ENCODE measurements at regions not wholly inside any gene's neighbourhood (a gene's known extent, or its start where the extent isn't known, plus 50 kb on each side); places are given as distances from the start of the nearest gene placed in this dataset.

GRCh38 chr2:60058781-60059180 lies 494.7 kb downstream of the BCL11A start:
- no peaks in the 10 kb centered on the region for H3K9me3 ChIP-seq
- 15% methylated on average over 6 of the region's 6 CpGs for WGBS (ENCODE audit: missing lambda C conversion rate)
- H3K27ac ChIP-seq, result no peak overlapping the region
- TF ChIP-seq, protein P1, sequence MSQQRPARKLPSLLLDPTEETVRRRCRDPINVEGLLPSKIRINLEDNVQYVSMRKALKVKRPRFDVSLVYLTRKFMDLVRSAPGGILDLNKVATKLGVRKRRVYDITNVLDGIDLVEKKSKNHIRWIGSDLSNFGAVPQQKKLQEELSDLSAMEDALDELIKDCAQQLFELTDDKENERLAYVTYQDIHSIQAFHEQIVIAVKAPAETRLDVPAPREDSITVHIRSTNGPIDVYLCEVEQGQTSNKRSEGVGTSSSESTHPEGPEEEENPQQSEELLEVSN (IDR thresholded peaks at IDR 0.05; ENCODE audit: borderline replicate concordance, low read depth), result no peak
- TF ChIP-seq TP53 (CRISPR knock-in tag; IDR thresholded peaks at IDR 0.05) (no peak), CHD4 (IDR thresholded peaks at IDR 0.05; ENCODE audit: borderline replicate concordance) (no peak), GATA3 (IDR thresholded peaks at IDR 0.05; ENCODE audit: borderline replicate concordance) (no peak), FOXS1 (CRISPR knock-in tag; IDR thresholded peaks at IDR 0.05) (no peak), CHD2 (IDR thresholded peaks at IDR 0.05; ENCODE audit: low read length, partially characterized antibody) (no peak), FOSB (CRISPR knock-in tag; IDR thresholded peaks at IDR 0.05) (no peak), RCOR1 (IDR thresholded peaks at IDR 0.05; ENCODE audit: low read depth, low read length) (no peak), PHF8 (IDR thresholded peaks at IDR 0.05; ENCODE audit: borderline replicate concordance, low read depth) (no peak), RNF2 (IDR thresholded peaks at IDR 0.05; ENCODE audit: borderline replicate concordance, low read depth) (no peak), TFCP2L1 (CRISPR knock-in tag; IDR thresholded peaks at IDR 0.05) (no peak), MAFK (IDR thresholded peaks at IDR 0.05; ENCODE audit: partially characterized antibody) (no peak), EP300 (IDR thresholded peaks at IDR 0.05) (no peak)
- TF ChIP-seq, protein P2, sequence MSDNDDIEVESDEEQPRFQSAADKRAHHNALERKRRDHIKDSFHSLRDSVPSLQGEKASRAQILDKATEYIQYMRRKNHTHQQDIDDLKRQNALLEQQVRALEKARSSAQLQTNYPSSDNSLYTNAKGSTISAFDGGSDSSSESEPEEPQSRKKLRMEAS (IDR thresholded peaks at IDR 0.05), result no peak
- TF ChIP-seq, protein P3, sequence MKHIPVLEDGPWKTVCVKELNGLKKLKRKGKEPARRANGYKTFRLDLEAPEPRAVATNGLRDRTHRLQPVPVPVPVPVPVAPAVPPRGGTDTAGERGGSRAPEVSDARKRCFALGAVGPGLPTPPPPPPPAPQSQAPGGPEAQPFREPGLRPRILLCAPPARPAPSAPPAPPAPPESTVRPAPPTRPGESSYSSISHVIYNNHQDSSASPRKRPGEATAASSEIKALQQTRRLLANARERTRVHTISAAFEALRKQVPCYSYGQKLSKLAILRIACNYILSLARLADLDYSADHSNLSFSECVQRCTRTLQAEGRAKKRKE (CRISPR knock-in tag; IDR thresholded peaks at IDR 0.05; ENCODE audit: low read depth), result no peak
- no peak overlapping the region for H3K4me2 ChIP-seq
- ChIA-PET POLR2A (no interaction called here), CTCF (interaction anchor here (0.6 to 0.7 kb wide), 2 partner anchors 22 to 92 kb away, joined by 3 read pairs; no protein-coding TSS in a partner anchor)
- H3K4me3 ChIP-seq, result no peak overlapping the region
- ATAC-seq (no peak), FAIRE-seq (no peak), DNase-seq (ENCODE audit: low read depth in 1 of 2, low spot score in 1 of 2) (no peak)
- no peaks in the 10 kb centered on the region for H3K4me1 ChIP-seq

GRCh38 chr2:60054571-60055340 lies 498.7 kb downstream of the BCL11A start:
- Histone ChIP-seq H3K4me1 (no peaks in the 10 kb centered on the region), H3K9me3 (no peaks in the 10 kb centered on the region), H3K4me3 (no peak overlapping the region), H3K4me2 (no peak overlapping the region), H3K27ac (no peak overlapping the region)
- ATAC-seq, result no peak
- TF ChIP-seq EHF (CRISPR knock-in tag; IDR thresholded peaks at IDR 0.05) (no peak), KDM1A (IDR thresholded peaks at IDR 0.05; ENCODE audit: low read depth) (no peak), NPAS2 (CRISPR knock-in tag; IDR thresholded peaks at IDR 0.05; ENCODE audit: borderline replicate concordance) (no peak), FOXS1 (CRISPR knock-in tag; IDR thresholded peaks at IDR 0.05) (no peak), CHD2 (IDR thresholded peaks at IDR 0.05; ENCODE audit: low read length, partially characterized antibody) (no peak), HDAC2 (IDR thresholded peaks at IDR 0.05) (no peak), POLR2A (IDR thresholded peaks at IDR 0.05; ENCODE audit: low read length) (no peak), MAFK (IDR thresholded peaks at IDR 0.05; ENCODE audit: partially characterized antibody) (no peak)
- TF ChIP-seq, protein P1 (IDR thresholded peaks at IDR 0.05; ENCODE audit: borderline replicate concordance, low read depth), result no peak
- ChIA-PET CTCF (no interaction called here), POLR2A (no interaction called here)
- FAIRE-seq, result no peak
- no peak for DNase-seq (ENCODE audit: low read depth in 1 of 2, low spot score in 1 of 2)
- 4% methylated on average over 6 of the region's 6 CpGs for WGBS (ENCODE audit: missing lambda C conversion rate)

- POLR2A ChIA-PET, result no interaction called here
- FAIRE-seq, result no peak
These were observed 499.7 kb downstream of the BCL11A start for GRCh38 chr2:60053791-60054190.

More at GRCh38 chr2:60053791-60054190, 499.7 kb downstream of the BCL11A start:
- Histone ChIP-seq H3K27ac (no peak overlapping the region), H3K4me2 (no peak overlapping the region), H3K4me3 (no peak overlapping the region), H3K4me1 (no peaks in the 10 kb centered on the region), H3K9me3 (no peaks in the 10 kb centered on the region)
- no peak for DNase-seq (ENCODE audit: low read depth in 1 of 2, low spot score in 1 of 2)
- CTCF ChIA-PET, result no interaction called here
- 15% methylated on average over 4 of the region's 4 CpGs for WGBS (ENCODE audit: missing lambda C conversion rate)
- ATAC-seq, result no peak
- TF ChIP-seq BHLHE40 (IDR thresholded peaks at IDR 0.05; ENCODE audit: low read depth, low read length) (no peak), MYC (IDR thresholded peaks at IDR 0.05; ENCODE audit: borderline replicate concordance, low read length) (no peak), TFCP2L1 (CRISPR knock-in tag; IDR thresholded peaks at IDR 0.05) (no peak)

All from A549 (cell line).